ENCODE measurements at regions not wholly inside any gene's neighbourhood (a gene's known extent, or its start where the extent isn't known, plus 50 kb on each side); places are given as distances from the start of the nearest gene placed in this dataset.
A peak's percentile ranks its signal among the peaks of the same experiment; 100 is the strongest.
"Not testable (repeated sequence)": the region's sequence is repeated elsewhere in the genome, so short reads cannot be mapped to it uniquely, and the experiment has no call there.

- DNase-seq (ENCODE audit: low read depth in 1 of 2, low spot score in 1 of 2): no peak
Observed at GRCh38 chrX:55142206-55142918, 53.5 kb downstream of the PAGE2 start.

GRCh38 chrX:55142919-55143310 is 54.1 kb downstream of the PAGE2 start:
- DNase-seq (ENCODE audit: low read depth in 1 of 2, low spot score in 1 of 2): no peak

GRCh38 chrX:55143621-55144020 is 54.8 kb downstream of the PAGE2 start:
- no peak for DNase-seq (ENCODE audit: low read depth in 1 of 2, low spot score in 1 of 2)

GRCh38 chrX:55144697-55145096 is 55.9 kb downstream of the PAGE2 start:
- DNase-seq (ENCODE audit: low read depth in 1 of 2, low spot score in 1 of 2): no peak

- no peak for DNase-seq (ENCODE audit: low read depth in 1 of 2, low spot score in 1 of 2)
Observed at GRCh38 chrX:55149242-55149641, 60.4 kb downstream of the PAGE2 start.

GRCh38 chrX:55151199-55151598 is 62.4 kb downstream of the PAGE2 start:
- DNase-seq (ENCODE audit: low read depth in 1 of 2, low spot score in 1 of 2): no peak

- DNase-seq (ENCODE audit: low read depth in 1 of 2, low spot score in 1 of 2): no peak
Observed at GRCh38 chrX:55159551-55159950, 60.6 kb upstream of the PAGE5 start.

GRCh38 chrX:55160685-55161552 is 59.2 kb upstream of the PAGE5 start:
- DNase-seq (ENCODE audit: low read depth in 1 of 2, low spot score in 1 of 2): peak; percentile 76 to 81

- no peak for DNase-seq (ENCODE audit: low read depth in 1 of 2, low spot score in 1 of 2)
Observed at GRCh38 chrX:55161581-55161980, 58.6 kb upstream of the PAGE5 start.

GRCh38 chrX:55163171-55163570 is 57.0 kb upstream of the PAGE5 start:
- no peak for DNase-seq (ENCODE audit: low read depth in 1 of 2, low spot score in 1 of 2)

- DNase-seq (ENCODE audit: low read depth in 1 of 2, low spot score in 1 of 2): not testable (repeated sequence)
Observed at GRCh38 chrX:55165026-55165425, 55.1 kb upstream of the PAGE5 start.

- DNase-seq (ENCODE audit: low read depth in 1 of 2, low spot score in 1 of 2): no peak
Observed at GRCh38 chrX:55167124-55167803, 52.9 kb upstream of the PAGE5 start.

- no peak for DNase-seq (ENCODE audit: low read depth in 1 of 2, low spot score in 1 of 2)
Observed at GRCh38 chrX:55167901-55168300, 52.2 kb upstream of the PAGE5 start.

GRCh38 chrX:55169782-55170181 is 50.4 kb upstream of the PAGE5 start:
- DNase-seq (ENCODE audit: low read depth in 1 of 2, low spot score in 1 of 2): no peak
